Breast epithelium (tissue), 4 donors: ENCODE measurements at regions not wholly inside any gene's neighbourhood (a gene's known extent, or its start where the extent isn't known, plus 50 kb on each side); places are given as distances from the start of the nearest gene placed in this dataset.
"Not testable (repeated sequence)": the region's sequence is repeated elsewhere in the genome, so short reads cannot be mapped to it uniquely, and the experiment has no call there.

Experiments
- DNase-seq, 2 donors: peaks; one replicate each; pipeline ENCODE4 v3.0.0-alpha.2; 2019; ENCODE audit warnings: low spot score in 2 of 2
- H3K27ac ChIP-seq, 2 donors: fragments of 200-600 bp; sonication (generic) in 1 of 2; one replicate each; pipeline ENCODE4 v1.5.1; 2016 to 2019; ENCODE audit warnings: mild to moderate bottlenecking in 1 of 2
- H3K27me3 ChIP-seq, 2 donors: fragments of 200-600 bp; sonication (generic) in 1 of 2; one replicate each; pipeline versions ENCODE4 v1.5.1 to v1.6.0; 2017 to 2019; ENCODE audit warnings: control low read depth in 1 of 2, mild to moderate bottlenecking in 1 of 2
- H3K36me3 ChIP-seq: fragments of 200-600 bp; one replicate; pipeline ENCODE4 v1.5.1; 2019
- H3K4me1 ChIP-seq, 2 donors: fragments of 200-600 bp; sonication (generic); one replicate each; pipeline ENCODE4 v1.5.1; 2016 to 2019; ENCODE audit warnings: control low read depth in 1 of 2
- H3K4me3 ChIP-seq, 3 donors: fragments of 200-600 bp; sonication (generic); 1 replicate in 2 of 3; 2 replicates in 1 of 3; pipeline ENCODE4 v1.5.1; 2016 to 2019; ENCODE audit warnings: mild to moderate bottlenecking in 3 of 3, moderate library complexity in 2 of 3
- H3K9me3 ChIP-seq, 2 donors: fragments of 200-600 bp; sonication (generic) in 1 of 2; one replicate each; pipeline ENCODE4 v1.5.1; 2016 to 2019; ENCODE audit warnings: control low read depth in 1 of 2
- POLR2A ChIP-seq: fragments of 450-650 bp; IDR thresholded peaks from one replicate; pipeline ENCODE4 v1.6.1; 2016; ENCODE audit warnings: antibody characterized with exemption, mild to moderate bottlenecking, moderate library complexity
- POLR2AphosphoS5 ChIP-seq, 3 donors: sonication (generic); formaldehyde crosslinking; IDR thresholded peaks; one replicate each; pipeline ENCODE4 v1.6.1; 2017; ENCODE audit warnings: antibody characterized with exemption in 3 of 3
- intact Hi-C: fragments of 100-400 bp; cut with DNase I; formaldehyde crosslinking; loops from one replicate; pipeline ENCODE4 v1.15.1; 2023; ENCODE audit warnings: low total_unique reads
- TF ChIP-seq, protein P1 (sequence below), 3 donors: fragments of 450-650 bp; IDR thresholded peaks; one replicate each; pipeline ENCODE4 v1.5.1; 2016 to 2017; ENCODE audit warnings: antibody characterized with exemption in 3 of 3, mild to moderate bottlenecking in 3 of 3, moderate library complexity in 3 of 3

DNA sequence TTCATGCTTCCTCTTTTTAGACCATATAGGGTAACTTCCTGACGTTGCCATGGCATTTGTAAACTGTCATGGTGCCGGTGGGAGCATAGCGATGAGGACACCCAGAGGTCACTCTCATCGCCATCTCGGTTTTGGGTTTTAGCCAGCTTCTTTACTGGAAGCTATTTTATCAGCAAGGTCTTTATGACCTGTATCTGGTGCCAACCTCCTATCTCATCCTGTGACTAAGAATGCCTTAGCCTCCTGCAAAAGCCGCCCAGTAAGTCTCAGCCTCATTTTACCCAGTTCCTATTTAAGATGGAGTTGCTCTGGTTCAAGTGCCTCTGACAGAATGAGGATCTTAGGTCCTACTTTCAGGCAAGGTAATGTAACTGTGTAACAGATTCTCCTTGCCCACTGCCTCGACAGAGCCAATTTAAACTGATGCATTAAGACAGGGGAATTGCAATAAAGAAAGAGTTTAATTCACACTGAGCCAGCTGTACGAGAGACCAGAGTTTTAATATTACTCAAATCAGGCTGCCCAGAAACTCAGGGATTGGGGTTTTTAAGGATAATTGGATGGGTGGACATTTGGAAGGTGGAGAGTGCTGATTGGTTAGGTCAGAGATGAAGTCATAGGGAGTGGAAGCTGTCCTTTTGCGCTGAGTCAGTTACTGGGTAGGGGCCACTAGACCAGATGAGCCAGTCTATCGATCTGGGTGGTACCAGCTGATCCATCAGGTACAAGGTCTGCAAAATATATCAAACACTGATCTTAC, 59.9 kb upstream of the ATF7IP2 start:
- no peaks in the 10 kb centered on the region for H3K36me3 ChIP-seq
- H3K4me3 ChIP-seq: no peak overlapping the region
- no peaks in the 10 kb centered on the region for H3K4me1 ChIP-seq
- H3K9me3 ChIP-seq: no peaks in the 10 kb centered on the region
- H3K27me3 ChIP-seq: no peaks in the 10 kb centered on the region
- intact Hi-C loops: no loop called here
- no peak for DNase-seq
- TF ChIP-seq POLR2AphosphoS5 (IDR thresholded peaks at IDR 0.05) (no peak), POLR2A (no peak)
- TF ChIP-seq, protein P1, sequence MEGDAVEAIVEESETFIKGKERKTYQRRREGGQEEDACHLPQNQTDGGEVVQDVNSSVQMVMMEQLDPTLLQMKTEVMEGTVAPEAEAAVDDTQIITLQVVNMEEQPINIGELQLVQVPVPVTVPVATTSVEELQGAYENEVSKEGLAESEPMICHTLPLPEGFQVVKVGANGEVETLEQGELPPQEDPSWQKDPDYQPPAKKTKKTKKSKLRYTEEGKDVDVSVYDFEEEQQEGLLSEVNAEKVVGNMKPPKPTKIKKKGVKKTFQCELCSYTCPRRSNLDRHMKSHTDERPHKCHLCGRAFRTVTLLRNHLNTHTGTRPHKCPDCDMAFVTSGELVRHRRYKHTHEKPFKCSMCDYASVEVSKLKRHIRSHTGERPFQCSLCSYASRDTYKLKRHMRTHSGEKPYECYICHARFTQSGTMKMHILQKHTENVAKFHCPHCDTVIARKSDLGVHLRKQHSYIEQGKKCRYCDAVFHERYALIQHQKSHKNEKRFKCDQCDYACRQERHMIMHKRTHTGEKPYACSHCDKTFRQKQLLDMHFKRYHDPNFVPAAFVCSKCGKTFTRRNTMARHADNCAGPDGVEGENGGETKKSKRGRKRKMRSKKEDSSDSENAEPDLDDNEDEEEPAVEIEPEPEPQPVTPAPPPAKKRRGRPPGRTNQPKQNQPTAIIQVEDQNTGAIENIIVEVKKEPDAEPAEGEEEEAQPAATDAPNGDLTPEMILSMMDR (IDR thresholded peaks at IDR 0.05): no peak
- H3K27ac ChIP-seq: no peak overlapping the region

DNA sequence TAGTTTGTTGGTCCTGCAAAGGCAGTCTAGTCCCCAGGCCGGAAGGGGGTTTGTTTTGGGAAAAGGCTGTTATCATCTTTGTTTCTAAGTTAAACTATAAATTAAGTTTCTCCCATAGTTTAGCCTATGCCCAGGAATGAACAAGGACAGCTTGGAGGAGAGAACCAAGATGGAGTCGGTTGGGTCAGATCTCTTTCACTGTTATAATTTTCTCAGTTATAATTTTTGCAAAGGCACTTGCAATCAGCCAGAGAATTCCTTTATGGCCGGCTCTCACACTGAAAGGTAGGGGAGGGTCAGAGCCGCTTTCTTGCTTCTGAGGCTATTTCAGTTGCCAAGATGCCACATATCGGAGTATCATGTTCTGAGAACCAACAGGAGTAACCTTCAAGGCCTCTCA, 59.2 kb upstream of the ATF7IP2 start:
- Histone ChIP-seq H3K27me3 (no peaks in the 10 kb centered on the region), H3K4me3 (no peak overlapping the region), H3K27ac (no peak overlapping the region), H3K4me1 (no peaks in the 10 kb centered on the region), H3K36me3 (no peaks in the 10 kb centered on the region), H3K9me3 (no peaks in the 10 kb centered on the region)
- DNase-seq: no peak
- TF ChIP-seq, protein P1 (IDR thresholded peaks at IDR 0.05): no peak
- TF ChIP-seq POLR2A: no peak
- no peak for TF ChIP-seq POLR2AphosphoS5 (IDR thresholded peaks at IDR 0.05)
- intact Hi-C loops: no loop called here

DNA sequence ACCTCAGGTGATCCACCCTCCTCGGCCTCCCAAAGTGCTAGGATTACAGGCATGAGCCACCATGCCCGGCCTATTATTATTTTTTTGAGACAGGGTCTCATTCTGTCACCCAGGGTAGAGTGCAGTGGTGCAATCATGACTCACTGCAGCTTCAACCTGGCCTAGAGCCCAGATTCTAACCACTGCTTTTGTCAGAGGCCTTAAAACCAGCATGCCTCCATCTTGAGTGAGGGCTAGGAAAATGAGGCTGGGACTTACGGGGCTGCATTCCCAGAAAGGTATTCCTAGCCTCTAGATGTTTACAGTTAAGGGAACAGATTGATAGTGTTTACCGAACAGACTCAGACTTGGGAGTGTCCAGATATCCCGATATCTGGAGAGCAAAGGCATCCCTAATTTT, 57.6 kb upstream of the ATF7IP2 start:
- DNase-seq, intact Hi-C loops, H3K4me1 ChIP-seq, H3K9me3 ChIP-seq, H3K27me3 ChIP-seq, H3K4me3 ChIP-seq, H3K36me3 ChIP-seq, H3K27ac ChIP-seq: not testable (repeated sequence)

DNA sequence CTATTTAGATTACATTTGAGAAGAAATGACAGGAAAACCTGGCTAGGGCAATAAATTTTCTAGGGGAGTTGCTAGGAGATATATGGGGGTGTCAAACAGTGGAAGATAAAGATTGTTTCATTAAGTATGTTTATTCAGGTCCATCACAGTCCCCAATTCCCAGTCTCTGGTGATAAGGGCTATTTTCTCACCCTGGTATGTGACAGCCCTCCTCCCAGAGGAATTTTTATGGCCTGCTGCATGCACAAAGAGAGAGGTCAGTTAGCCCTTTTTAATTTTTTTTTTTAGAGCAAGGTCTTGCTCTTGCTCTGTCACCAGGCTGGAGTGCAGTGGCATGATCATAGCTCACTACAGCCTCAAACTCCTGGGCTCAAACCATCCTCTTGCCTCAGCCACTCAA, 53.6 kb upstream of the ATF7IP2 start:
- TF ChIP-seq POLR2AphosphoS5 (IDR thresholded peaks at IDR 0.05) (no peak), POLR2A (no peak)
- TF ChIP-seq, protein P1 (IDR thresholded peaks at IDR 0.05): no peak
- Histone ChIP-seq H3K9me3 (no peaks in the 10 kb centered on the region), H3K27ac (no peak overlapping the region), H3K36me3 (no peaks in the 10 kb centered on the region), H3K4me1 (no peaks in the 10 kb centered on the region), H3K27me3 (no peaks in the 10 kb centered on the region), H3K4me3 (no peak overlapping the region)
- intact Hi-C loops: no loop called here
- no peak for DNase-seq

DNA sequence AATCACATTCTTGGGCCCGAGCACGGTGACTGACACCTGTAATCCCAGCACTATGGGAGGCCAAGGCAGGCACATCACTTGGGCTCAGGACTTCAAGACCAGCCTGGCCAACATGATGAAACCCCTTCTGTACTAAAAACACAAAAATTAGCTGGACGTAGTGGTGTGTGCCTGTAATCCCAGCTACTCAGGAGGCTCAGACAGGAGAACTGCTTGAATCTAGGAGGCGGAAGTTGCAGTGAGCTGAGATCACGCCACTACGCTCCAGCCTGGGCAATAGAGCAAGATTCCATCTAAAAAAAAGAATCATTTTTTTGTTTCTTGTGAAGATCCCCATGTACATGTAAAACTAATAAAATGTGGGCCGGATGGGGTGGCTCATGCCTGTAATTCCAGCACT, 53.1 kb upstream of the ATF7IP2 start:
- no peaks in the 10 kb centered on the region for H3K9me3 ChIP-seq
- no peak overlapping the region for H3K4me3 ChIP-seq
- TF ChIP-seq POLR2AphosphoS5 (IDR thresholded peaks at IDR 0.05) (no peak), POLR2A (no peak)
- TF ChIP-seq, protein P1 (IDR thresholded peaks at IDR 0.05): no peak
- no peaks in the 10 kb centered on the region for H3K36me3 ChIP-seq
- H3K4me1 ChIP-seq: no peaks in the 10 kb centered on the region
- no peak overlapping the region for H3K27ac ChIP-seq
- intact Hi-C loops: no loop called here
- H3K27me3 ChIP-seq: no peaks in the 10 kb centered on the region
- DNase-seq: no peak
